Caki2 (cell line): ENCODE measurements at regions not wholly inside any gene's neighbourhood (a gene's known extent, or its start where the extent isn't known, plus 50 kb on each side); places are given as distances from the start of the nearest gene placed in this dataset.

ENCODE experiments used
- DNase-seq: peaks from one replicate; pipeline ENCODE4 v3.0.0-alpha.2; 2015; ENCODE audit warnings: low read depth
- in situ Hi-C: cut with HindIII; loops from 2 replicates; pipeline ENCODE4 v1.10.0; 2016; ENCODE audit warnings: low sequenced_read_pairs, low pct_unique_long_range_greater_than_20kb, mixed read lengths

DNA sequence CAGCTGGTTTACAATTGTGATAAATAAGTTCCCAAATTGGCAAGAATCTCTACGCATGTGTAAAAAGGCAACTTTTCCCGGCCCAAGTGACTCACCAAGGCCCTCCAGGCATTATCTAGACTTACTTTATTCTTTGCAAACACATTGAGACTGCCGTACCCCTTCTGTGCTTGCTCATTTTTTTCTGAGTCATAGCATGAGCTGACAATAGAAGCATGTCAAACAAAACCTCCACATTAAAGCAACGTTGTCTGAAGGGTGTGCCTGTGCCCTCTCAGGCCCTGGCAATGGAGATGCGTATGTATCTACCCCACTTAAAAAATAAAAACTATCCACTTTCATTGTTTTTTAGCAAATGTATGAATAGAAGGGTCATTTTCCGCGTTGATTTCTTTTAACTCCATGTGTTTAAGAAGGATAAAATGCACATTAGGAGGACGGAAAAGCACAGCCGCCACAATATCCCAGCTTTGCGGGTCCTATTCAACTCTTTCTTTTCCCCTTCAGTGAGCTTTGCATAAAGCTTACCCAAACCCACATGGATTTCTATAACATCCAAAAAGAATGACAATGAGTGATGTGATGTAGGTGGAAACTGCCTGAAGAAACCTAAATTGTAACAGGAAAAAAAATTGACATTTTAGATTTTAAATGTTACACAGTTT is 298.2 kb downstream of the CDCA7 start:
- DNase-seq: peak; percentile 85
- in situ Hi-C loops: no loop called here

DNA sequence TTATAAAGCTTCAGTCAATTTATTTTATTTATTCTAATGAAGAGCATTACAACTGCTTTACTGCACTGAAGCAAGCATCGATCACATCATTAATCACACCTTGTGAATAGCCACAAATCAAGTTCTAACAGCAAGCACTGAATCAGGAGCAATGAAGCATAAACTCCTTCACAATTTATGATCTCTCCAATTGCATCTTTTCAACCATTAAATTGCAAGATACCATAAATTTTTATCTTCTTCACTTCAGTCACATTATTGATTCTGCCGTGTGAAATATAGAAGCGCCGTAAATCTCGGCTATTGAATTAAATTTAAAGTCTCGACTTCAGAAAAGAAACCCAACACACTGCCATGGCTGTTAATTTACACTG is 298.7 kb downstream of the CDCA7 start:
- DNase-seq: no peak
- in situ Hi-C loops: no loop called here

DNA sequence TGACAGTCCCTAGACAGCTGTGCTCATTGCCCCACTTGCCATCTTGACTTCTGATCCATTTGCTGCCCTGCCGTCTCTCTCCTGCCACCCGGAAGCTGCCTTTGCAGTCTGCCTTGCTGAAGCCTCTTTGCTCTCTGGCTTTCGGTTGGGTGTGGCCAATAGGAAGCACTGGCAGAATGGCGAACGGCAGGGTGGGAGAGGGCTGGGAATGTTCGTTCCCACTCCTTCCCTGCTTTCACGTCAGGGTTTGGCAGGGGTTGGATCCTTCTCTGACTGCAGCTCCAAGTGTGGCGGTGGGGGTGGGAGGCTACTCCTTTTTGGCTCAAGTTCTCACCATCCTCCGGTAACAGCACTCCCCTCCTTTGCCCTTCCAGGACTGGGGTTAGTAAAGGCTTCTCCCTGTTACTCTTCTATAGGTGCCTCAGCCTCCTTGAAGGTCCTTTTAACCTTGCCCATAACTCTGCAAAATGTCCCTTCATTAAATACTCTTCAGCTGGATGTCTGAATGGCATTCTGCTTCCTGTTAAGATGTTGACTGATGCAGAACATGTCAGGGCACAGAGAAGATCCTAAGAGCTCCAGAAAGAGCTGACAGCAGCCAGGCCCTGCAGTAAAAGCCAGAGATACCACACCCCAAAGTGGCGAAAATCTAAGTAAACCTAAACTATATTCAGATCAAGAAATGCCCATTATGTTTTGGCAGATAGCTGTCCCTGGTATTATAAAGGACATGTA is 299.7 kb downstream of the CDCA7 start:
- DNase-seq: no peak
- in situ Hi-C loops: no loop called here

DNA sequence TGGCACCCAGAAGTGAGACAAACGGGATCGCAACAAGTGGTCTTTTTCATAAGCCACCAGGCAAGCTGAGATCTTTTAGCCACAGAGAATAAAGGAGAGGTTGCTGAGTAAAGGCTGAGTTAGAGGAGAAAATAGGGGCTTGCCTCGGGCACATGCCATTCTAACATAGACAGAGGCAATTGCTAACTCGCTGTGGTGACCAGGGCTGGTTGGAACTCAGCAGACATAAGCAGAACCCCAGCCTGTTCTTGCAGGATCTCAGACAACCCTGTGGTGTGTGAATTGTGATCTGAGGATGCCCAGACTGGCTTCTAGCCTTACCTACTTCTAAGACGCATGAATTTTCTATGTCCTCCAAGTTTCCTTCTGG is 300.2 kb downstream of the CDCA7 start:
- in situ Hi-C loops: no loop called here
- no peak for DNase-seq

DNA sequence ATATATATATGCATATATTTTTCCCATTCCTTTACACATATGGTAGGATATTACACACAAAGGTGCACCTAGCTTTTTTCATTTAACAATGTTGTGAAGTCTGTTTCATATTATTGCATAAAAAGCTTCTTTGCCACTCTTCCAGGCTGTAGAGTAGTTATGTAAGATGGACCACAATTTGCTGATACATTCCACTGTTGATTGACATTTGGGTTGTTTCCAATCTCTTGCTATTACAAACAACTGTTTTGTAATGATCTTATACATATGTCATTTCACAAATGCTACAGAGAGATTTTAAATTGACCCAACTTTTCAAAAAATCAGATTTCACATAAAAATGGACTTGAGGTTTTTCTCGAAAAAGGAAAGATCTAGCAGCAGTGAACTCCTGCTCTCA is 301.4 kb downstream of the CDCA7 start:
- in situ Hi-C loops: no loop called here
- DNase-seq: no peak

DNA sequence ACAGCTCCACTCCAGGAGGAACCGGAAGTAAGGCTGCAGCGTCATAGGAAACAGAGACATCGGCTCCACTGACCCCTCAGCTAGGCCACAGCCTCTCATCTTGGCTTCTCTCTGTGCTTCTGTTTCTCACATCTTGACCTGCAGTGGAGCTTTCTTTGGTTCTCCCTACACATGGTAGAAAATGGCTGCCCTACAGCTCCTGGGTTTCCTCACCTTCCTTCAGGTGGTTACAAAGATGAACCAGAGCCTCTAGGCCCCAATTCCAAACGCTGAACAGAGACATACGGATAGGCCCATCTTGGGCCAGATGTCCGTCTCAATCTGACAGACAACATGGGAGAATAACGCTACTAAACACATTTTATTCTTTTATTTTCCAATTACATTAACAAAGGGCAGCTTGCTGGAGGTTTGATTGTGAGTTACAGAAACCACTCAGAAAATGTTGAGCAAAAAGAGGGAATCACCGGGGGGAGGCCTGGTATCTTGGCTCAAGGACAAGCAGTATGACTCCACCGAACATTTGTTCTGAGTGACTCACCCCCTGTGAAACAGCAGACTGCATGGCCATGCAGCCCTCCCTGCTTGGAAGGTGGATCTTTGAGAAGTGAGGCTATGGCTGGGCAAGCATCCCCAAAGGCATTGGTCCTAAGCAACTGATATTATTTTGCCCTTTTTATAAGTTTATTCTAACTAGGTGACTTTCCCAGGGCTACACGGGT is 303.5 kb downstream of the CDCA7 start:
- DNase-seq: peak; percentile 53
- in situ Hi-C loops: no loop called here

DNA sequence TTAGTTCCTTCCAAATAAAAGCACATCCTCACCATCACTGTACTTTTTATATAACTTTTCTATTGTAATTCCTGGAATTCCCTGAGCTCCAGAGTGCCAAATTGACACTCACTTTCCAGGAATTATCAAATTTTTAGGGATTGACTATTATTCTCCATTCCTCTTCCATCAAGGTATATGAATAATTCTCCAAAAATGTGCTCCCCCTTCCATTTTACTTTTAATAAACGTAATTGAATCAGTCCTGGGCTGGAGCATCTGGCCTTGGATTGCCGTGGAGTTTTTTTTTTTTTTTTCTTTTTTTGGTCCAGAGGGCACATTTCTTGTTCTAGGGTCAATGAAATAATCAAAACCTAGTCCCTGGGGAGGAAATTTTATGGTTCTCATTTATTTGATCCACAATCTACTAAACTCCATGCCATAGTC is 304.3 kb downstream of the CDCA7 start:
- DNase-seq: no peak
- in situ Hi-C loops: no loop called here

DNA sequence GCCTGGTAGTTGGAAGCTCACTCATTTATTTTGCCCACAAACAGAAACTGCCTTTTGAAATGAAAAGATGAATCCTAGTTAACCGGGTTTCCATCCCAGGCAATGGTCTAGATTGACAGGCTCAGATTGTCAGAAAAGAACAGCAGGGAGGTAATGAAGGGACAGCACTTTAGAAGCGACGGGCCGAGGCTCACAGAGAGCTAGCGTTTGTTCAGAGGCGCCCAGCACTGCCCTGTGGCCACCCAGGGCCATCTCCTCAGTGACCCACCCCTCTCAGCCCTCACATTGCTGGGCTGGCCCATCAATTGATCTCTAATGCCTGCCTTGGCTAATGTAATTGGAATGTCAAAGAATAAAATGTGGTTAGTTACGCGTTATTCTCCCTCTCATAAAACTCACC is 304.8 kb downstream of the CDCA7 start:
- in situ Hi-C loops: no loop called here
- DNase-seq: no peak

DNA sequence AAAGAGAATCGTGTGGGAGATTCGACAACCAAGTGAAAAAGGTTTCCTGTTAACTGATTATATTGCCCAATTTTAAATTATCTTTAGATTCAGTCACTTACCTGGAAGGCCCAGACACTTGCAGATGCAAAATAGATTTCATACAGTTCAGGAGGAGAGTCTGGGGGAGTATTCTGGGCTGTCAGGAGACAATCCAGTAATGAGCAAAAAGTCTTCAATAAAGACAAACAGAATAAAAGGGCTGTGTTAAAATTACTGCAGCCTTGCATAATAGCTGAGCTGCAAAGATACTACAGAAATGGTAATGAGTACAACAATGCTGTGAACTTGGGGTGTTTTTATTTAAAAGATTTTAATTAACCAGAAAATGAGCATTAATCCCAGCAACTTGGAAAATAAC is 303.6 kb downstream of the SP3 start:
- DNase-seq: no peak
- in situ Hi-C loops: no loop called here

DNA sequence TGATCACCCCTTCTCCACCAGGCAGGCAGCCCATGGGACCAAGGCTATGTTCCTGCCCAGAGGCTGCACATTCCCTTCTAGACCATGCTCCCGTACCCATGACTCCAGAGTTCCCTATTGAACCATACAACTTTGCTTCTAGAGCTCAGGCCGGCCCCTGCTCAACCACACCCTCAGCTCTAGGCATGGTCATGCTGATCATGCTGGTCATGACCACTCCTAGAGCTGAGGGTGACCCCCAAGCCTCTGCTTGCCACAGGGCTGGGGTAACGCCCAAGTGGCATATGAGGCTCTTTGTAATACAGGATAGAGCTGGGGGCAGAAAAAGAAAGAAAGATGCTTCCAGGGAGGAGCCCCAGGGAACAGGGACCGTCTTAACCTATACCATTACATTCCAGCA is 301.8 kb downstream of the SP3 start:
- in situ Hi-C loops: no loop called here
- no peak for DNase-seq

DNA sequence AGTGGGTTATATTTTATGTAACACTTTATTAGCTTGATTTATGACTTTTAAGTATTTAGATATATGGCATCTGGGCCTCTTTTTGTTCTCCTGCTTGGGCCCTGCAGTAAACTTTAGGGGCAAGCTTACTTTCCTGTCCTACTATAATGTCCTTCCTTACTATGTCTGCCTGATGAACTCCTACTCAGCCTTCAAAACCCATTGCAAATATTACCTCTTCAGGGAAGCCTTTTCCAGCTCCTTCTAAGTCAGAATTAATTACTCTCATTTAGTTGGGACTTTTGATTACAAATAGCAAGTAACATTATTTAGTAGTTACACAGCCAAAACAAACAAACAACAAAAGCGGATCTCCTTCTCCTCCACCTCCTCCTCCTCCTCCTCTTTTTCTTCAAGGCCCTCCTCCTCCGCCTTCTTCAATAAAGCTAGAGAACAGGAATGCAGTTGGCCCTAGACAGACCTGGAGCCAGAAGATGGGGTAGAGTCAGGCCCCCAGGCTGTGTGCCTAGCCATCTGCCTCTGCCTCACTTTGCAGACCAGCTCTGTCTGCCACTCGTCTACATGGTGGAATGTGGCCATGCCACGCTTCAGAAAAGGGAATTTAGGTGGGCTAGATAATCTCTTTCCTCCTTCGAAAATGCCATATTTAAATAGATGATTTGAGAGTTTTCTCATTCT is 301.2 kb downstream of the SP3 start:
- DNase-seq: no peak
- in situ Hi-C loops: no loop called here

DNA sequence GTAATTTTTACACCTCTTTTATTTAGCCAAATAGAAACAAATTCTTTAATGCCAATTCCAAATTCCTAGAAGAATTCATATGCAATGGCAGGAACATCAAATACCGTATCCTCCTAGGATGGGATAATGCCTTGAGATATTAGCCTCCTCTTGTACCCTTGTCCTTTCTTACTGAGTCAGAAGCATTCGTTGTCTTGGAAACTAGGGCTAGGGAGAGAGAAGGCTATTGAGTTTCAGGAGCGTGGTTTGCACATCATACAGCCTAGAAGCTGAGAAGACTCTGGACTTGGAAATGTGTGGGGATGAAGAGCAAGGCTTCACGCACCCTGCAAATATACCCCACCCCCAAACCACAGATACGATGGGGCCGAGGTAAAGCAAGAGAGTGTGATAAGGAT is 300.7 kb downstream of the SP3 start:
- DNase-seq: no peak
- in situ Hi-C loops: no loop called here

DNA sequence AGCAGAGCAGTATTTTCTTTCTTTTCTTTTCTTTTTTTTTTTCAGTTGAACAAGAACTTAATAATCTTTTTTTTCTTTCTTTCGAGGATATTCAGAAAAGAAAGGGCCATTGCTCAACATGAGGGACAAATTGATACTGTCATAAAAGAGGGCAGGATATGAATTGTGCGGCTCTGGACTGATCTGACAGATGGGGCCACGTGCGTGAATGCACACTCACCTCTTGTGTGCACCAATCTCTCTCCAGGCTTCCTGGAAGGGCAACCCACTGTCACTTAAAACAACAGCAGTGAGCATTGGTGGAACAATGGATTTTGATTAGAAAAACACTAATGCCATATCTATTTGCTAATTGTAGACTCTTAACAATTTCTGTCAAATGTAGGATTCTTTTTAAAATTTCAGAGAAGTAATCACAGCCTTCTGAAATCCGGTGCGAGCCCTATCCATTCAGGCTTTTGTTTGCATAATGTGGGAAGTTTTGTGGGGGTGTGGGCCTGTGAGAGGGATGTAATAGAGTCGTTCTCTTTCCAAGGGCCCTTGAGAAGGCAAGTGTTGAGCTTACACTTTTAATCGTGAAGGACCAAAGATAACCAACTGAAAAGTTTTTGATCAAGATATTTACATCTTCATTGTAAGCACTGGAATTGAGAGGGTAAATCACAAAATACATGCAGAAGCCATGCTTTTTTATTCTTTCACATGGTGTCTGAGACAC is 298.8 kb downstream of the SP3 start:
- no peak for DNase-seq
- in situ Hi-C loops: no loop called here

DNA sequence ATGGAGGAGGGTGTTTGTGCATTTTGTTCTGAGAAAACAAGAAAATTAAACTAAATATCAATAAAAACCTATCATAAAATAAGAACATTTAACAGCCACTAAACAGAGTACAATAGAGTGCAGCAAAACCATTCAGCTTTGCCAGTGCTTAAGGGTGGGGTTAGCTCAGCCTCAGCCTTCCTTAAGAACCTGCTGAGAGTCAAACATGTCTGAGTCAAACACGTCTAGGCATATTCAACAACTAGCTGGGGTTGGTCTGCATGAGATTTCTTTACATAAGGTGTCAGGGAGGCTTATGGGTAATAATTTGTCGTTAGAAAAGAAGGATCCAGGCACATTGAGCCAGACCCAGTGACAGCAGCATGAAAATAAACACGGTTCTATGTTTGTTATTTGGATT is 298.2 kb downstream of the SP3 start:
- in situ Hi-C loops: no loop called here
- DNase-seq: no peak

DNA sequence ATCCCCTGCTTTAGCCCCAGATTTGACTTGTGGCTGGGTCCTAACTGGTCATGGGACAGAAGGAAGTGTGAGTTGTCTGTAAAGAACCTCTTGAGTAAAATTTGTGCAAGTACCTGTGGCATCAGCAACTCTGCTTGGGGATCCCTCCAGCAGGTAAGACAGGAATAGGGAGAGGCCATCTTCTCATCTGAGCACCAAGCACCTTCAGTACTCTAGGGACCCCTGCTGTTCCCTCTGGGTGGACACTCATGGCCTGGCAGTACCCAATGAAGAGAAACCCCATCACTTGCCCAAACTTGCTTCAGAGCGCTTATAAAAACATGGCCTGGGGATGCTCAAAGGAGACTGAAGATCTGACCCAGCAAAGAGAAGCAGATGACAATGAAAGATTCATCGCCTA is 297.8 kb downstream of the SP3 start:
- DNase-seq: no peak
- in situ Hi-C loops: no loop called here

DNA sequence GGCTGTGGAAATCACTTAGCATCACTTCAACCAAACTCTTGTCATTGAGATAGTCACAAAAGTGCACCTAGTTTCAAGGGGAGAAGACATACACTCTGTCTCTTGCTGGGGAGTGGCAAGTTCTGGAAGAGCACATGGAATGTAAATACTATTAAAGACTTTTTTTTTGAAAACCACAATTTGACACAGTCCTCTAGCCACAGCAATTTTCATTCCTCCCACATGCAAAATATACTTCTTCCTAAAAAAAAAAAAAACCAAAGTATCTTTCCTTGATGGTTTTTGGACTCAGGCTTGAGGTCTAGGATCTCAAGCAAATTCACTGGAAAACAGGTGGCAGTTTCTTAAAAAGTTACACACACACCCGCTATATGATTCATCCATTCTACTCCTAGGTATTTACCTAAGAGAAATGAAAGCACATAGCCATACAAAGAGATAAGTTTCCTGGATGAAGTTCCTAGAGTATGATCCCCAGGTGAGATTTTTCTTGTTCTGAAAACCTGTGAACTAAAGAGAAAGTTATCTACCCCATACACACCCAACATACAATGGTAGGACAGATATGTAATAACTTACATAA is 295.8 kb downstream of the SP3 start:
- no peak for DNase-seq
- in situ Hi-C loops: no loop called here

DNA sequence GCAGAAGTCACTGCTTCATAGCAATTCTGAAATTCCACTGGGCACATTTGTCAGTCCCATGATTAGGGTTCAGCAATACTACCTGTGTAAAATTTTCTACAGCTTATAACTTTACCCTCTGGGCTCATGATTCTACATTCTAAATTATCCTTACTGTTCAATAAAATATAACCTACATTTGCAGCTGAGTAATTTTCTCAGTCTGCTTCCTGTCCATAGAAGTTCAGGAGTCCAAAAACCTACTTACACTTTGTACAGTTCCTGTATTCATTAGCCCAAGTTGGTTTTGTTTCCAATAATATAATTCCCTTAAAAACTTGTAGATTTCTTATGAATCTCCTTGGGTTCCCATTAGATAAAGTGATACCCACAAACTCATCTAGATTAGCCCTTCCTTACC is 295.3 kb downstream of the SP3 start:
- no peak for DNase-seq
- in situ Hi-C loops: no loop called here

DNA sequence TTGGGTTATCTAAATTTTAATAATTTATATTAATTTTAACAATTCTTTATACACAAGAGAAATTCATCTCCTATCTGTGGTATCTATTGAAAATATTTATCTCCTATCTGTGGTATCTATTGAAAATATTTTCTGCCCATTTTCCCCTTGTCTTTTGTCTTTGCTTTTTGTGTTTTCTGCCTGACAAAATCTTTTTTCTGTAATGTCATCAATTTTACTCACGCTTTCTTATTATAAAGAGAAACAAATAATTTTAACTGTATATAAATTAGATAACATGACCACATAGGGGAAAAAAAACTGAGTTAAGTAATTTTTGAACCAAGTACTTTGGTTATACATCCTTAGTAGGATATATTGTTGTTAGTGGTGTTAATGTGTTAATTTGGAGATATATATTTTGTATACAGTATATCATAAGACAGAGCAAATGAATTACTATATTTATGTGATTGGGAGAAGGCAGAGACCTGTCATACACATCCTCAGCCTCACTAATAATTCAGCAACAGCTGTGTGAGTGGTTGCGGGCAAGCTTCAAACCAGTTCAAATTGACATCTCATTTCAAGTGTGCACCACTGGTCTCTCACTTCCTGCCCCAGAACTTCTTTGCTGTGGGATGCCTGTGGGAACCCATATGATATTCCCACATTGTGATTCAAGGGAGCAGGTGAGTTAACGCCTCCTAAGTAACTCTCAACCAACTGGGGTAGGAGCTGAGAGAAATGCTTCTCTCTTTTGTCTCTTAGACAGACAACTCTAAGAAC is 292.4 kb downstream of the SP3 start:
- no peak for DNase-seq
- in situ Hi-C loops: no loop called here
